NT2/D1 (cell line): ENCODE measurements at regions not wholly inside any gene's neighbourhood (a gene's known extent, or its start where the extent isn't known, plus 50 kb on each side); places are given as distances from the start of the nearest gene placed in this dataset.

Experiments
- SUZ12 ChIP-seq: IDR thresholded peaks from 2 replicates; pipeline ENCODE4 v1.6.1; 2011; ENCODE audit not compliant: insufficient read length, insufficient read depth; ENCODE audit errors: extremely low read depth
- ZNF274 ChIP-seq: IDR thresholded peaks from 2 replicates; pipeline ENCODE4 v1.6.1; 2011; ENCODE audit warnings: mild to moderate bottlenecking, low read depth, low read length

DNA sequence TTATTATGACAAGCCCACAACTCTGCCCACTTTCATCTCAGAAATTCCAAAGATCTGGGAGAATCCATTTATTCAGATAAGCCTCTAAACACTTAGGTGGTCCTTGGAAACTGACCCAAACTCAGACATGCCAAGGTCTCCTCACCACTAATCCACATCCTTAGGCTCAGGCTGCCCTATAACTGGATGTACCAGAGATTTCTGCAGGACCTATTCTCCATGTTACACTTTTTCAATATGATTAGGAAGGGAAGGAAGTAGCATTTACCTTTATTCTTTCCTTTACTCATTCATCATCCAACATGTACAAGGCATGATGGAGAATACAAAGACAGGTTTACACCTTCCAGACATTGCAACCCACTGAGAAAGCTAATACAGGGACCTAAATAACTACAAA lies 145.9 kb upstream of the BMP4 start:
- TF ChIP-seq ZNF274 = no peak
- no peak for TF ChIP-seq SUZ12
